ENCODE measurements at regions not wholly inside any gene's neighbourhood (a gene's known extent, or its start where the extent isn't known, plus 50 kb on each side); places are given as distances from the start of the nearest gene placed in this dataset.

DNA sequence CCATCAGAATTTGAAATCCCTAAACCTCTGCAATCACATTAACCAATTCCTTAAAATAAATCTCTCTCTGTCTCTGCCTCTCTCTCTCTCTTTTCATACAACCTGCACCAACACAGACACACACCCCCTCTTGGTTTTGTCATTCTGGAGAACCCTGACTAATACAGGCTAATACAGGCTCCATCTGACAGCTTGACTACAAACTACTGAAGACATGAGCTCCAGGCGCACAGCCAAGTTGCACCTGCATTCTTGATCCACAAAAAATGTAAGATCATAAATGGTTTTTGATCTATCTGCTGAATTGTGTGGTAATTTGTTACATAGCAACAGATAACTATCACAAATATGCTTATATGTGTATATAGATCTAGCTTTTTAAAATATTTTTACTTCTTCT lies 2414.2 kb downstream of the PCDH7 start:
- no peak for DNase-seq
- Histone ChIP-seq H3K27ac (no peak overlapping the region), H3K9me3 (peaks cover 0 to 10% (median 0%) of the 10 kb centered on the region in 11 donors), H3K36me3 (no peaks in the 10 kb centered on the region), H3K4me1 (no peaks in the 10 kb centered on the region), H3K4me3 (no peak overlapping the region), H3K27me3 (no peaks in the 10 kb centered on the region)
- intact Hi-C loops (cut with DNase I) = no loop called here
- TF ChIP-seq, protein P1, sequence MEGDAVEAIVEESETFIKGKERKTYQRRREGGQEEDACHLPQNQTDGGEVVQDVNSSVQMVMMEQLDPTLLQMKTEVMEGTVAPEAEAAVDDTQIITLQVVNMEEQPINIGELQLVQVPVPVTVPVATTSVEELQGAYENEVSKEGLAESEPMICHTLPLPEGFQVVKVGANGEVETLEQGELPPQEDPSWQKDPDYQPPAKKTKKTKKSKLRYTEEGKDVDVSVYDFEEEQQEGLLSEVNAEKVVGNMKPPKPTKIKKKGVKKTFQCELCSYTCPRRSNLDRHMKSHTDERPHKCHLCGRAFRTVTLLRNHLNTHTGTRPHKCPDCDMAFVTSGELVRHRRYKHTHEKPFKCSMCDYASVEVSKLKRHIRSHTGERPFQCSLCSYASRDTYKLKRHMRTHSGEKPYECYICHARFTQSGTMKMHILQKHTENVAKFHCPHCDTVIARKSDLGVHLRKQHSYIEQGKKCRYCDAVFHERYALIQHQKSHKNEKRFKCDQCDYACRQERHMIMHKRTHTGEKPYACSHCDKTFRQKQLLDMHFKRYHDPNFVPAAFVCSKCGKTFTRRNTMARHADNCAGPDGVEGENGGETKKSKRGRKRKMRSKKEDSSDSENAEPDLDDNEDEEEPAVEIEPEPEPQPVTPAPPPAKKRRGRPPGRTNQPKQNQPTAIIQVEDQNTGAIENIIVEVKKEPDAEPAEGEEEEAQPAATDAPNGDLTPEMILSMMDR (IDR thresholded peaks at IDR 0.05) = no peak
- 85 to 93% methylated on average over 1 of the region's 1 CpG for WGBS, 2 donors
- no peak for ATAC-seq

- Histone ChIP-seq H3K36me3 (no peaks in the 10 kb centered on the region), H3K4me3 (no peak overlapping the region), H3K27ac (no peak overlapping the region), H3K27me3 (no peaks in the 10 kb centered on the region), H3K9me3 (peaks cover 0 to 16% (median 0%) of the 10 kb centered on the region in 11 donors), H3K4me1 (no peaks in the 10 kb centered on the region)
- WGBS, 2 donors = 77 to 85% methylated on average over 5 of the region's 5 CpGs
- DNase-seq (no peak), ATAC-seq (no peak)
- intact Hi-C loops (cut with DNase I) = no loop called here
- TF ChIP-seq, protein P1 (IDR thresholded peaks at IDR 0.05) = no peak
Observed at GRCh38 chr4:33149658-33150524, 2429.7 kb downstream of the PCDH7 start.

GRCh38 chr4:33150525-33150910 lies 2430.3 kb downstream of the PCDH7 start:
- DNase-seq = no peak
- H3K36me3 ChIP-seq = no peaks in the 10 kb centered on the region
- no peaks in the 10 kb centered on the region for H3K4me1 ChIP-seq
- H3K27me3 ChIP-seq = no peaks in the 10 kb centered on the region
- WGBS, 2 donors = 73 to 79% methylated on average over 3 of the region's 3 CpGs
- TF ChIP-seq, protein P1 (IDR thresholded peaks at IDR 0.05) = no peak
- intact Hi-C loops (cut with DNase I) = no loop called here
- H3K4me3 ChIP-seq = no peak overlapping the region
- no peak for ATAC-seq
- H3K27ac ChIP-seq = no peak overlapping the region
- H3K9me3 ChIP-seq = peaks cover 0 to 21% (median 0%) of the 10 kb centered on the region in 11 donors

GRCh38 chr4:33160126-33160525 lies 2440.0 kb downstream of the PCDH7 start:
- H3K4me3 ChIP-seq = no peak overlapping the region
- no peaks in the 10 kb centered on the region for H3K27me3 ChIP-seq
- no peaks in the 10 kb centered on the region for H3K36me3 ChIP-seq
- 29 to 36% methylated on average over 2 of the region's 2 CpGs for WGBS, 2 donors
- no peaks in the 10 kb centered on the region for H3K4me1 ChIP-seq
- no peak overlapping the region for H3K27ac ChIP-seq
- TF ChIP-seq, protein P1 (IDR thresholded peaks at IDR 0.05) = peak in 5 of 9 donors; percentile 5 to 21 (median 11)
- H3K9me3 ChIP-seq = peaks cover 0 to 21% (median 0%) of the 10 kb centered on the region in 11 donors
- DNase-seq = no peak
- intact Hi-C loops (cut with DNase I) = no loop called here
- ATAC-seq = no peak
